H1 (cell line): ENCODE measurements at regions not wholly inside any gene's neighbourhood (a gene's known extent, or its start where the extent isn't known, plus 50 kb on each side); places are given as distances from the start of the nearest gene placed in this dataset.
A peak's percentile ranks its signal among the peaks of the same experiment; 100 is the strongest.

ENCODE experiments used
- CTCF ChIA-PET: fragments of 300-600 bp; sonication (Branson Sonifier 250); formaldehyde crosslinking; loops from one replicate; lab custom pipeline; 2021; ENCODE audit not compliant: partially characterized antibody; lab: Charles Lee
- POLR2A ChIA-PET: fragments of 300-600 bp; sonication (Branson Sonifier 250); formaldehyde crosslinking; loops from one replicate; lab custom pipeline; 2021; ENCODE audit warnings: inconsistent platforms; ENCODE audit not compliant: partially characterized antibody; lab: Charles Lee
- DNase-seq, 2 experiments: peaks; one replicate each; pipeline versions ENCODE4 v3.0.0 to v3.0.0-alpha.2; 2010 to 2022; ENCODE audit warnings: low spot score in 2 of 2, low read depth in 1 of 2, mixed read lengths in 1 of 2
- FAIRE-seq: peaks from 2 replicates; lab custom pipeline; 2011; peaks lifted over from hg19 to GRCh38; lab: Jason Lieb, UNC
- H2AFZ ChIP-seq: 2 replicates; pipeline ENCODE4 v1.8.1; 2012; ENCODE audit warnings: low read length, inconsistent platforms
- H2AK5ac ChIP-seq: 2 replicates; pipeline ENCODE4 v1.6.1; 2013; ENCODE audit warnings: low read depth, low read length
- H2BK120ac ChIP-seq: replicated peaks from 2 replicates; pipeline ENCODE3; 2013; ENCODE audit warnings: low read depth, low read length, inconsistent platforms
- H2BK12ac ChIP-seq: 2 replicates; pipeline ENCODE4 v1.6.1; 2013; ENCODE audit warnings: low read depth, low read length
- H2BK15ac ChIP-seq: 2 replicates; pipeline ENCODE4 v1.6.1; 2013; ENCODE audit warnings: low read length
- H2BK20ac ChIP-seq: 2 replicates; pipeline ENCODE4 v1.6.1; 2013; ENCODE audit warnings: low read length
- H2BK5ac ChIP-seq: 2 replicates; pipeline ENCODE4 v1.6.1; 2013; ENCODE audit warnings: low read depth, low read length
- H3K14ac ChIP-seq: 2 replicates; pipeline ENCODE4 v1.6.1; 2013; ENCODE audit warnings: inconsistent platforms; ENCODE audit not compliant: insufficient read length
- H3K18ac ChIP-seq: 2 replicates; pipeline ENCODE4 v1.6.1; 2013; ENCODE audit warnings: low read length; ENCODE audit errors: extremely low read depth
- H3K23ac ChIP-seq: 2 replicates; pipeline ENCODE4 v1.6.1; 2013; ENCODE audit warnings: inconsistent platforms; ENCODE audit not compliant: insufficient read length
- H3K23me2 ChIP-seq: 2 replicates; pipeline ENCODE4 v1.6.1; 2013; ENCODE audit warnings: low read depth, low read length
- H3K27ac ChIP-seq: 2 replicates; pipeline ENCODE4 v1.6.1; 2011; ENCODE audit warnings: low read depth, low read length, inconsistent platforms
- H3K27me3 ChIP-seq, 4 experiments: replicated peaks in 1 of 4; 1 replicate in 1 of 4; 2 replicates in 3 of 4; pipeline versions ENCODE4 v1.6.1 to v1.8.1; 2011 to 2013; ENCODE audit warnings: low read length in 3 of 4, mild to moderate bottlenecking in 3 of 4, inconsistent platforms in 2 of 4, mixed read lengths in 2 of 4, moderate library complexity in 1 of 4; ENCODE audit not compliant: control insufficient read depth in 3 of 4, insufficient read depth in 3 of 4; ENCODE audit errors: extremely low read depth in 1 of 4
- H3K36me3 ChIP-seq, 4 experiments: 2 replicates each; pipeline versions ENCODE4 v1.6.1 to v1.8.1; 2011 to 2013; ENCODE audit warnings: mild to moderate bottlenecking in 4 of 4, low read length in 3 of 4, moderate library complexity in 2 of 4, control low read depth in 1 of 4, inconsistent platforms in 1 of 4; ENCODE audit not compliant: insufficient read depth in 4 of 4, control insufficient read depth in 2 of 4
- H3K4ac ChIP-seq: replicated peaks from 2 replicates; pipeline ENCODE3; 2013; ENCODE audit warnings: low read length, low read depth, mixed read lengths, inconsistent platforms; ENCODE audit not compliant: insufficient read length
- H3K4me1 ChIP-seq, 4 experiments: replicated peaks in 1 of 4; 1 replicate in 1 of 4; 2 replicates in 3 of 4; pipeline versions ENCODE4 v1.6.1 to v1.8.1; 2011 to 2013; ENCODE audit warnings: low read length in 3 of 4, inconsistent platforms in 2 of 4, mixed read lengths in 1 of 4; ENCODE audit not compliant: insufficient read depth in 4 of 4, control insufficient read depth in 3 of 4
- H3K4me2 ChIP-seq, 2 experiments: 2 replicates each; pipeline versions ENCODE4 v1.6.1 to v1.8.1; 2011 to 2013; ENCODE audit warnings: low read depth in 2 of 2, low read length in 2 of 2, control low read depth in 1 of 2, inconsistent platforms in 1 of 2, mild to moderate bottlenecking in 1 of 2; ENCODE audit not compliant: insufficient read depth in 1 of 2
- H3K4me3 ChIP-seq, 4 experiments: fragments of 200-600, 300-600 bp in 1 of 4; sonication (generic), shearing (Covaris generic), sonication (Bioruptor Twin) in 1 of 4; 2 replicates each; pipeline versions ENCODE4 v1.5.1 to v1.8.1; 2011 to 2016; ENCODE audit warnings: low read length in 4 of 4, low read depth in 3 of 4, control low read depth in 2 of 4, inconsistent platforms in 2 of 4, mild to moderate bottlenecking in 2 of 4, mixed read lengths in 1 of 4, moderate library complexity in 1 of 4; ENCODE audit not compliant: insufficient read depth in 2 of 4; ENCODE audit errors: extremely low read depth in 1 of 4
- H3K56ac ChIP-seq: replicated peaks from 2 replicates; pipeline ENCODE3; 2013; ENCODE audit warnings: low read depth, mild to moderate bottlenecking, mixed read lengths, low read length, inconsistent platforms; ENCODE audit not compliant: insufficient read length
- H3K79me1 ChIP-seq: 2 replicates; pipeline ENCODE4 v1.6.1; 2013; ENCODE audit warnings: low read depth, low read length, control low read depth
- H3K79me2 ChIP-seq, 2 experiments: 2 replicates each; pipeline versions ENCODE4 v1.6.1 to v1.8.1; 2012 to 2013; ENCODE audit warnings: low read length in 2 of 2, mild to moderate bottlenecking in 2 of 2, inconsistent platforms in 1 of 2; ENCODE audit not compliant: insufficient read depth in 2 of 2, control insufficient read depth in 1 of 2
- H3K9ac ChIP-seq, 4 experiments: replicated peaks in 1 of 4; 1 replicate in 1 of 4; 2 replicates in 3 of 4; pipeline versions ENCODE4 v1.6.1 to v1.8.1; 2011 to 2013; ENCODE audit warnings: low read depth in 3 of 4, low read length in 3 of 4, control low read depth in 2 of 4, mild to moderate bottlenecking in 2 of 4, moderate library complexity in 2 of 4, inconsistent platforms in 1 of 4; ENCODE audit errors: extremely low read depth in 1 of 4
- H3K9me3 ChIP-seq, 2 experiments: 2 replicates each; pipeline versions ENCODE4 v1.6.1 to v1.8.1; 2012 to 2013; ENCODE audit warnings: mild to moderate bottlenecking in 2 of 2, moderate library complexity in 2 of 2, control low read depth in 1 of 2, inconsistent platforms in 1 of 2, low read depth in 1 of 2, low read length in 1 of 2, mixed read lengths in 1 of 2; ENCODE audit not compliant: insufficient read depth in 2 of 2
- H4K20me1 ChIP-seq, 2 experiments: replicated peaks in 1 of 2; 2 replicates each; pipeline versions ENCODE3 to v1.8.1; 2011 to 2013; ENCODE audit warnings: inconsistent platforms in 2 of 2, low read length in 2 of 2, mild to moderate bottlenecking in 1 of 2; ENCODE audit not compliant: insufficient read depth in 2 of 2, control insufficient read depth in 1 of 2
- H4K5ac ChIP-seq: 2 replicates; pipeline ENCODE4 v1.6.1; 2013; ENCODE audit warnings: low read length, low read depth, mixed read lengths, inconsistent platforms; ENCODE audit not compliant: insufficient read length
- H4K8ac ChIP-seq: 2 replicates; pipeline ENCODE4 v1.8.0; 2013; ENCODE audit warnings: mild to moderate bottlenecking, moderate library complexity, low read length, inconsistent platforms; ENCODE audit not compliant: insufficient read depth; ENCODE audit errors: extremely low read depth
- H4K91ac ChIP-seq: replicated peaks from 2 replicates; pipeline ENCODE3; 2013; ENCODE audit warnings: low read length, mixed read lengths, inconsistent platforms; ENCODE audit not compliant: insufficient read length
- E2F6 ChIP-seq: IDR thresholded peaks from 2 replicates; pipeline ENCODE4 v1.6.1; 2012; ENCODE audit warnings: inconsistent platforms
- RAD21 ChIP-seq, 2 experiments: IDR thresholded peaks in 1 of 2; conservative IDR thresholded peaks in 1 of 2; 2 replicates each; pipeline ENCODE4 v1.6.1; 2011; ENCODE audit warnings: low read depth in 2 of 2, low read length in 2 of 2, improper control_type of control experiment in 1 of 2, inconsistent platforms in 1 of 2, mild to moderate bottlenecking in 1 of 2, moderate library complexity in 1 of 2
- RFX5 ChIP-seq: IDR thresholded peaks from 2 replicates; pipeline ENCODE4 v1.6.1; 2011; ENCODE audit warnings: low read depth, low read length, improper control_type of control experiment, borderline replicate concordance
- SP4 ChIP-seq: IDR thresholded peaks from 2 replicates; pipeline ENCODE4 v1.6.1; 2012; ENCODE audit warnings: low read length, inconsistent platforms
- TAF1 ChIP-seq: IDR thresholded peaks from 2 replicates; pipeline ENCODE4 v1.6.1; 2011; ENCODE audit warnings: mild to moderate bottlenecking, low read depth, low read length
- TEAD4 ChIP-seq: IDR thresholded peaks from 2 replicates; pipeline ENCODE4 v1.6.1; 2012; ENCODE audit warnings: low read depth, low read length, inconsistent platforms, mixed read lengths
- WGBS, 2 experiments: shearing (Covaris generic) in 1 of 2; methylation state at CpG; one replicate each; pipeline versions ENCODE4 v1.1.6 to v1.1.7; 2013 to 2015; ENCODE audit warnings: low lambda C conversion rate in 2 of 2, mixed read lengths in 2 of 2, inconsistent platforms in 1 of 2, low coverage in 1 of 2, missing lambda C conversion rate in 1 of 2; ENCODE audit not compliant: insufficient replicate concordance in 2 of 2, insufficient coverage in 1 of 2, insufficient read length in 1 of 2; ENCODE audit errors: extremely low coverage in 1 of 2, missing lambda C conversion rate in 1 of 2; 5-methylcytosine and 5-hydroxymethylcytosine counted together

- Histone ChIP-seq H3K18ac (no peak overlapping the region), H3K4me2 (no peak overlapping the region), H3K14ac (no peak overlapping the region), H3K56ac (no peak overlapping the region), H2BK20ac (no peak overlapping the region), H4K20me1 (no peaks in the 10 kb centered on the region), H3K4me3 (no peak overlapping the region), H2BK15ac (no peak overlapping the region), H3K4ac (no peak overlapping the region), H3K36me3 (no peaks in the 10 kb centered on the region), H2BK12ac (no peak overlapping the region), H3K79me2 (no peaks in the 10 kb centered on the region), H4K5ac (no peak overlapping the region), H4K8ac (no peak overlapping the region)
- CTCF ChIA-PET, result no interaction called here
- no peak for TF ChIP-seq RFX5
- no peak for TF ChIP-seq RAD21 (IDR thresholded peaks at IDR 0.05 in 1 of 2, conservative IDR thresholded peaks at IDR 0.05 in 1 of 2; ENCODE audit: low read depth in 2 of 2, low read length in 2 of 2)
- no peak for TF ChIP-seq E2F6
- no peak for TF ChIP-seq TAF1
- TF ChIP-seq TEAD4, result 0 out of 2 replicates have a peak, but pooled peaks have one; percentile 6
- no peak for TF ChIP-seq SP4
- TF ChIP-seq, all 59 proteins: peak for 1
- Histone ChIP-seq H3K23ac (no peak overlapping the region), H2BK5ac (no peak overlapping the region), H3K27me3 (no peaks in the 10 kb centered on the region; a peak in 1 of 7 replicates), H2AK5ac (no peak overlapping the region), H3K4me1 (peaks cover 0 to under 1% (median 0%) of the 10 kb centered on the region in 4 experiments; a peak in 1 of 7 replicates), H2AFZ (no peak overlapping the region), H3K79me1 (no peaks in the 10 kb centered on the region), H2BK120ac (no peak overlapping the region), H4K91ac (no peak overlapping the region), H3K27ac (no peak overlapping the region), H3K9ac (no peak overlapping the region), H3K23me2 (0 out of 2 replicates have a peak, but pooled peaks cover 1% of the 10 kb centered on the region), H3K9me3 (no peaks in the 10 kb centered on the region)
- POLR2A ChIA-PET, result no interaction called here
- FAIRE-seq (no peak), DNase-seq (no peak)
- 86% methylated on average over 4 of the region's 4 CpGs; no CpG with 5 or more reads in 1 of the 2 experiments for WGBS, 2 experiments
Measured at GRCh38 chr10:31659665-31660064, 269.0 kb downstream of the ARHGAP12 start.
